ENCODE measurements at regions not wholly inside any gene's neighbourhood (a gene's known extent, or its start where the extent isn't known, plus 50 kb on each side); places are given as distances from the start of the nearest gene placed in this dataset.

DNA sequence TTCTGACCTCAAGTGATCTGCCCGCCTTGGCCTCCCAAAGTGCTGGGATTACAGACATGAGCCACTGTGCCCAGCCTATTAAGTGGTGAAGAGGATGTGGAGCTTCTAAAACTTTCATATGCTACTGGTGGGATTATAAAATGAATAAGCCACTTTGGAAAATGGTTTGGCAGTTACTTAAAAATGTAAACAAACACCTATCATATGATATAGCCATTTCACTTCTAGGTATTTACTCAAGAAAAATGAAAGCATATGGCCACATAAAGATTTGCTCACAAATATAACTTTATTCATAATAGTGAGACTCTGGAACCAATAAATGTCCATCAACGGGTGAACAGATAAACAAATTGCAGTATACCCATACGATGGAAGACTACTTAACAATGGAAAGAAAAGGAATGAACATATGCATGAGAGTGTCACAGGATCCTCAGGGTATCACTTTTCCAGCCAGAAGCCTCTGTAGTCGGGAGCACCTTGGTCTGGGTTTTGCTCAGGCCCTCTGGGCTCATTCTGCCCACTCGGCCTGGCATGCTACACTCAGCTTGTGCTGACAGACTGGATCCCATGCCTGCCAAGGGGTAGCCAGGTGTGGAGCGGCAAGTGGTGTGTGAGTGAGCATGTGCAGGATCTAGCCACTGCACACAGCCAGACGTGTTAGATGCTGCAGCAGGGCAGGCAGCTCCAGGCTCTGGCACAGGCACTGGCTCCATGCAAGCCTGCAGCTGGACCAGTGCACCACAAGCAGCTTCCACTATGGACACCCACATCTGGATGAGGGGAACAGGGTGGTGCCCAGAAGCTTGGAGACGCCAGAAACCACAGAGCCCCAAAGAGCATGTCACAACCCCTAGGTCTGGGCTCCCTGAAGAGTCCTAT is 213.2 kb upstream of the DIO3 start:
- no peak for DNase-seq (ENCODE audit: extremely low read depth, low read depth)
- TF ChIP-seq, protein P1, sequence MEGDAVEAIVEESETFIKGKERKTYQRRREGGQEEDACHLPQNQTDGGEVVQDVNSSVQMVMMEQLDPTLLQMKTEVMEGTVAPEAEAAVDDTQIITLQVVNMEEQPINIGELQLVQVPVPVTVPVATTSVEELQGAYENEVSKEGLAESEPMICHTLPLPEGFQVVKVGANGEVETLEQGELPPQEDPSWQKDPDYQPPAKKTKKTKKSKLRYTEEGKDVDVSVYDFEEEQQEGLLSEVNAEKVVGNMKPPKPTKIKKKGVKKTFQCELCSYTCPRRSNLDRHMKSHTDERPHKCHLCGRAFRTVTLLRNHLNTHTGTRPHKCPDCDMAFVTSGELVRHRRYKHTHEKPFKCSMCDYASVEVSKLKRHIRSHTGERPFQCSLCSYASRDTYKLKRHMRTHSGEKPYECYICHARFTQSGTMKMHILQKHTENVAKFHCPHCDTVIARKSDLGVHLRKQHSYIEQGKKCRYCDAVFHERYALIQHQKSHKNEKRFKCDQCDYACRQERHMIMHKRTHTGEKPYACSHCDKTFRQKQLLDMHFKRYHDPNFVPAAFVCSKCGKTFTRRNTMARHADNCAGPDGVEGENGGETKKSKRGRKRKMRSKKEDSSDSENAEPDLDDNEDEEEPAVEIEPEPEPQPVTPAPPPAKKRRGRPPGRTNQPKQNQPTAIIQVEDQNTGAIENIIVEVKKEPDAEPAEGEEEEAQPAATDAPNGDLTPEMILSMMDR (IDR thresholded peaks at IDR 0.05; ENCODE audit: low read depth, low read length) = no peak

DNA sequence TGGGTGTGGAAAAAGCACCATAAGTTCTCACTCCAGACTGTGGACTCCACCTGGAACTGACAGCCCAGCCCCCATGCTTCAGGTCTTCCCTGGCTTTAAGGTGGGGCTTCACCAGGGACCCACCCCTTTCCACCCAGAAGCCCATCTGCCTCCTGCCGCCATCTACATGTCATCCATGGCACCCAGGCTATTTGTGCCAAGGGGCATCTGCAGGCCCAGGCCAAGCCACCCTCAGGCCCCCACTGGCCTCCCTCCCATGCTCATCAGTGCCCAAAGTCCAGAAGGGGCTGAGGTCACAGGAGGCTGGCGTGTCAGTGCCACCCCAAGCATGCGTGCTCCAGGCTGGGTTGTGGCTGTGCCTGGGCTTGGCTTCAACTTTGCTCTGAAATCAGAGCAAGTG is 212.2 kb upstream of the DIO3 start:
- DNase-seq (ENCODE audit: extremely low read depth, low read depth) = no peak
- TF ChIP-seq, protein P1 (IDR thresholded peaks at IDR 0.05; ENCODE audit: low read depth, low read length) = no peak

DNA sequence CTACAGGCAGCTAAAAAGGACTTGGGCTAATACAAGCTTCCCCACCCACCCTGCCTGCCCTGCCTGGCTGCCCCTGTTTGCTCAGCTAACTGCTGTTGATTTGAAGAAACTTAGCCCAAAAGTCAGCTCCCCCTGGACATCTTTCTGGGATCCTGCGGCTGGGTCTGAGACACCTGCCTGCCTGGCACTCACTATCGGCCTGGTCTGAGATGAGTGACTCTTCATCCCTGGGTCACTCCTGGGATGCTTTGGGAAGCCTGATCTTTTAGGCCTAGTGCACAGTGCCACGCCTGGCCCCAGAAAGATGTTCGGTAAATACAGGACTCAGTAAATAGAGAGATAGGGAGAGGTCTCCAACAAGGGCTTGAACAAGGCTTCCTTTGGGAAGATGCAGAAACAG is 211.3 kb upstream of the DIO3 start:
- no peak for DNase-seq (ENCODE audit: extremely low read depth, low read depth)

DNA sequence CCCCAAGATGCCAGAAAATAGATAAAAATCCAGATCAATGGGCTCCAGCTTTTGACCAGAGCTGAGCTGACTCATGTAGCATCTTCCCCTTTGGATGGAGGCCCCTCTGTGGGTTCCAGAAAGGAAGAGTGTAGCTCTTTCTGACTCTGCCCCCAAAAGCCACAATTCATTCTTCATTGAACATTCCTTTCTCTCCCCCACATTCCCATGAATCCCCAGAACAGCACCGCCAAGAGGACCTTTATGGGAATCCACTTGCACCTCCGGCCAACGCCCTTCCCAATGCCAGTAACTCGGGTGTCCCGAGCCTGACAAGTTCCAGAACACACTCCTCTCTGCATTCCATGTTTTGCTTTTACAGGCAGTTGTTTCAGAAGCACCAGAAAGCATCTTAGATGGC is 210.6 kb upstream of the DIO3 start:
- TF ChIP-seq, protein P1 (IDR thresholded peaks at IDR 0.05; ENCODE audit: low read depth, low read length) = no peak
- DNase-seq (ENCODE audit: extremely low read depth, low read depth) = no peak

More for the DNA sequence above, 211.3 kb upstream of the DIO3 start:
- TF ChIP-seq, protein P1 (IDR thresholded peaks at IDR 0.05; ENCODE audit: low read depth, low read length) = no peak

DNA sequence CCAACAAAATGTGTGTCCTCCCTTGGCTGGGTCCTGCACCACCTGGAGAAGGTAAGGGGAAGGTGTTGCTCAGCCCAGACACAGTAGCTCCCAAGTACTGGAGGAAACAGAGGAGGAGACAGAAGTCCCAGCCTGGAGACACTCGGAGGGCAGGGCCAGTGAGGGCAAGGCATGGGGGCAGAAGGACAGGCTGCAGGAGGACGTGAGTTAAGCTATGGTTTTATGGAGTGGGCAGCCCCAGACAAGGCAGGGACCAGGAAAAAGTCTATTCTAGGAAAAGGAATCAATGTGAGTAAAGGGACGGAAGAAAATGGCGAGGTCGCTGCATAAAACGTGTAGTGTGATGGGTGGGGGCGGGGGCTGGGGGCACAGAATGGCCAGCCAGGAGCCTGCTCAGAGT is 210.1 kb upstream of the DIO3 start:
- TF ChIP-seq, protein P1 (IDR thresholded peaks at IDR 0.05; ENCODE audit: low read depth, low read length) = no peak
- DNase-seq (ENCODE audit: extremely low read depth, low read depth) = no peak

DNA sequence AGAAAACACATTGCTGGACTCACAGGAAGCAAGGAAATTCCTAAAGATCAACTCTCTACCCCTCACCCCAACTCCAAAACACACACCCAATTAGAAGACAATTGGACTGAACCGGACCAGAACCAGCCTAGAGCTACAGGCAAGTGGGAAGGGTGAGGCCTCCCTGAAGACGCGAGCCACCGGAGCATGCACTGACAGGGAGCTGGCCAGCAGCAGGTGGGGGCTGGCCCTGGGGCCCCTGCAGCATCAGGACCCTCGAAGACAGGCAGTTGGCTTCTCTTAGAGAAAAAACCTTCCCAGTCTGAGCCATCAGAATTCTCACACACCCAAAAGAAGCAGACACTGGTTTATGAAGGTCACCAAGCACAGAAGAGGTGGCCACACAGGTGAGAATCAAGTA is 209.5 kb upstream of the DIO3 start:
- no peak for DNase-seq (ENCODE audit: extremely low read depth, low read depth)
- TF ChIP-seq, protein P1 (IDR thresholded peaks at IDR 0.05; ENCODE audit: low read depth, low read length) = no peak

DNA sequence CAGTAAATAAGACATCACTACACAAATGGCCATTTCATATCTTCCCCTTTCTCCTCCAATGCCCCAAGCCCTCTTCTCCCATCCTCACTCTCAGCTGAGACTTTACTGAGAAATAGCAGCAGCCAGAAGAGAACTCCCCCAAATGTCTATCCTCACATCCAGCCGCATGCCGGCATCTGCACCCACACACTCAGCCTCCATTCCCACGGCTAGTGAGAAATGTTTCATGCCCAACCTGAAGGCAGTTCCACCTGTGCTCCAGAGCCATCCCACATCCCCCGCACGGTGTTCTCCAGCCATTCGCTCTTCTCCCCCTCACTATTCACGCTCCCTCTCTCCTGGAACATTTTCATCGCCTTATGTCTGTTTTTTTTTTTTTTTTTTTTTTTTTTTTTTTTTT is 208.7 kb upstream of the DIO3 start:
- no peak for DNase-seq (ENCODE audit: extremely low read depth, low read depth)
- TF ChIP-seq, protein P1 (IDR thresholded peaks at IDR 0.05; ENCODE audit: low read depth, low read length) = no peak

All from AG09319 (cell line).